Activated effector memory CD4-positive, alpha-beta T cell treated with Interleukin-2 at 50 U/mL for 16 hours (primary cell): ENCODE measurements at regions not wholly inside any gene's neighbourhood (a gene's known extent, or its start where the extent isn't known, plus 50 kb on each side); places are given as distances from the start of the nearest gene placed in this dataset.

Source experiments
- DNase-seq: peaks from one replicate; pipeline ENCODE4 v3.0.0-alpha.2; 2020

GRCh38 chr14:100955201-100955600 lies 51.7 kb upstream of the RTL1 start:
- DNase-seq, result no peak

GRCh38 chr14:100962494-100962893 lies 59.0 kb upstream of the RTL1 start:
- DNase-seq, result no peak

GRCh38 chr14:100965296-100965695 lies 61.8 kb upstream of the RTL1 start:
- DNase-seq, result no peak

- no peak for DNase-seq
These were observed 63.7 kb upstream of the RTL1 start for GRCh38 chr14:100967178-100967577.

- DNase-seq, result no peak
These were observed 64.4 kb upstream of the RTL1 start for GRCh38 chr14:100967930-100968329.

GRCh38 chr14:100972118-100972897 lies 68.8 kb upstream of the RTL1 start:
- DNase-seq, result no peak

GRCh38 chr14:100975671-100976070 lies 72.1 kb upstream of the RTL1 start:
- no peak for DNase-seq

- DNase-seq, result no peak
These were observed 75.6 kb upstream of the RTL1 start for GRCh38 chr14:100979079-100979478.

GRCh38 chr14:100979780-100980179 lies 76.3 kb upstream of the RTL1 start:
- DNase-seq, result no peak

GRCh38 chr14:100980823-100981222 lies 77.3 kb upstream of the RTL1 start:
- DNase-seq, result no peak

- DNase-seq, result no peak
These were observed 78.3 kb upstream of the RTL1 start for GRCh38 chr14:100981809-100982208.

GRCh38 chr14:100982353-100982752 lies 78.8 kb upstream of the RTL1 start:
- DNase-seq, result no peak

- DNase-seq, result no peak
These were observed 79.2 kb upstream of the RTL1 start for GRCh38 chr14:100982762-100983161.

GRCh38 chr14:100983710-100984109 lies 80.2 kb upstream of the RTL1 start:
- DNase-seq, result no peak

- DNase-seq, result no peak
These were observed 84.5 kb upstream of the RTL1 start for GRCh38 chr14:100988011-100988410.

- no peak for DNase-seq
These were observed 84.9 kb upstream of the RTL1 start for GRCh38 chr14:100988411-100988900.

- DNase-seq, result no peak
These were observed 85.4 kb upstream of the RTL1 start for GRCh38 chr14:100988956-100989355.

GRCh38 chr14:100989924-100990323 lies 86.4 kb upstream of the RTL1 start:
- DNase-seq, result no peak

- DNase-seq, result no peak
These were observed 90.6 kb upstream of the RTL1 start for GRCh38 chr14:100994082-100994481.

GRCh38 chr14:100994756-100995330 lies 91.3 kb upstream of the RTL1 start:
- no peak for DNase-seq

- no peak for DNase-seq
These were observed 97.3 kb upstream of the RTL1 start for GRCh38 chr14:101000711-101001250.

GRCh38 chr14:101001311-101002069 lies 98.0 kb upstream of the RTL1 start:
- DNase-seq, result no peak

GRCh38 chr14:101002738-101003137 lies 99.2 kb upstream of the RTL1 start:
- no peak for DNase-seq

- DNase-seq, result no peak
These were observed 100.7 kb upstream of the RTL1 start for GRCh38 chr14:101004176-101004575.
